HCT116 (cell line): ENCODE measurements at regions not wholly inside any gene's neighbourhood (a gene's known extent, or its start where the extent isn't known, plus 50 kb on each side); places are given as distances from the start of the nearest gene placed in this dataset.

Experiments
- ATAC-seq: fragments of 200-7000 bp; cut with Tn5 transposase; 2 replicates; pipeline ENCODE4 v1.9.1; 2020; ENCODE audit warnings: mild to moderate bottlenecking, moderate library complexity
- BruUV-seq: library from RNA; stranded (reverse); fragments of 400-500 nt; replicated peaks from 2 replicates; lab custom pipeline; 2021; lab: Mats Ljungman, UMichigan
- CTCF ChIA-PET: fragments of 300-600 bp; sonication (Branson Sonifier 250); formaldehyde crosslinking; loops from one replicate; lab custom pipeline; 2021; ENCODE audit warnings: antibody characterized with exemption; lab: Charles Lee
- POLR2A ChIA-PET: fragments of 300-600, 350-600 bp; sonication (Branson Sonifier 250); formaldehyde crosslinking; loops from one replicate; lab custom pipeline; 2021; ENCODE audit warnings: antibody characterized with exemption; lab: Charles Lee
- RAD21 ChIA-PET, 2 experiments: fragments of 300-600 bp; sonication (Branson Sonifier 250); formaldehyde crosslinking; loops; one replicate each; lab custom pipeline; 2023; ENCODE audit warnings: low total read pairs in 2 of 2; ENCODE audit not compliant: uncharacterized antibody in 2 of 2, unreplicated experiment in 2 of 2, low non-redundant PET in 1 of 2; lab: Charles Lee
- DNase-seq: peaks from one replicate; pipeline ENCODE4 v3.0.0-alpha.2; 2010; ENCODE audit warnings: low read depth, low spot score
- H2AFZ ChIP-seq: fragments of 200-600 bp; shearing (Covaris generic), sonication (generic); 2 replicates; pipeline ENCODE4 v1.6.1; 2017; ENCODE audit warnings: low read depth, mixed run types, mixed read lengths, antibody characterized with exemption, low read length; ENCODE audit not compliant: poor library complexity, severe bottlenecking
- H3K27ac ChIP-seq: 2 replicates; pipeline ENCODE4 v1.5.1; 2012; ENCODE audit warnings: low read depth, low read length
- H3K27me3 ChIP-seq: fragments of 200-600 bp; sonication (generic); 2 replicates; pipeline ENCODE4 v1.6.1; 2016; ENCODE audit warnings: mixed run types, low read length, mixed read lengths; ENCODE audit not compliant: insufficient read depth
- H3K36me3 ChIP-seq, 2 experiments: fragments of 200-500 bp in 1 of 2; fragments of 200-600 bp in 1 of 2; sonication (Bioruptor generic) in 1 of 2; sonication (generic) in 1 of 2; 2 replicates each; pipeline versions ENCODE4 v1.5.1 to v1.6.1; 2014 to 2016; ENCODE audit warnings: low read length in 2 of 2, inconsistent platforms in 1 of 2, mixed read lengths in 1 of 2, mixed run types in 1 of 2; ENCODE audit not compliant: insufficient read depth in 2 of 2, control insufficient read depth in 1 of 2
- H3K4me1 ChIP-seq, 2 experiments: fragments of 200-600 bp in 1 of 2; sonication (generic) in 1 of 2; 2 replicates each; pipeline versions ENCODE4 v1.5.1 to v1.6.1; 2012 to 2017; ENCODE audit warnings: low read length in 2 of 2, inconsistent platforms in 1 of 2, mild to moderate bottlenecking in 1 of 2, mixed read lengths in 1 of 2, mixed run types in 1 of 2, moderate library complexity in 1 of 2; ENCODE audit not compliant: insufficient read depth in 2 of 2, control insufficient read depth in 1 of 2
- H3K4me2 ChIP-seq: fragments of 200-600 bp; sonication (generic); 2 replicates; pipeline ENCODE4 v1.6.1; 2017; ENCODE audit warnings: mixed run types, low read length, mixed read lengths
- H3K4me3 ChIP-seq, 2 experiments: fragments of 200-600 bp in 1 of 2; sonication (generic) in 1 of 2; replicated peaks in 1 of 2; 2 replicates each; pipeline ENCODE4 v1.5.1; 2011 to 2016; ENCODE audit warnings: low read length in 2 of 2, control low read depth in 1 of 2, low read depth in 1 of 2, mild to moderate bottlenecking in 1 of 2, mixed read lengths in 1 of 2, mixed run types in 1 of 2
- H3K79me2 ChIP-seq: fragments of 200-600 bp; sonication (generic); 2 replicates; pipeline ENCODE4 v1.6.1; 2017; ENCODE audit warnings: mild to moderate bottlenecking, mixed run types, low read length, moderate library complexity, mixed read lengths; ENCODE audit not compliant: insufficient read depth
- H3K9ac ChIP-seq: fragments of 200-600 bp; sonication (generic); 2 replicates; pipeline ENCODE4 v1.6.1; 2016; ENCODE audit warnings: low read length, mixed read lengths
- H3K9me2 ChIP-seq: fragments of 200-600 bp; sonication (generic), shearing (Covaris generic); 2 replicates; pipeline ENCODE4 v1.6.1; 2017; ENCODE audit warnings: mixed run types, mild to moderate bottlenecking, moderate library complexity; ENCODE audit not compliant: insufficient read depth
- H3K9me3 ChIP-seq, 2 experiments: fragments of 200-500 bp in 1 of 2; fragments of 200-600 bp in 1 of 2; sonication (Bioruptor generic) in 1 of 2; sonication (generic) in 1 of 2; 2 replicates each; pipeline ENCODE4 v1.6.1; 2014 to 2017; ENCODE audit warnings: low read length in 2 of 2, mixed read lengths in 2 of 2, inconsistent platforms in 1 of 2, low read depth in 1 of 2, mild to moderate bottlenecking in 1 of 2, mixed run types in 1 of 2, moderate library complexity in 1 of 2; ENCODE audit not compliant: control insufficient read depth in 1 of 2, insufficient read depth in 1 of 2
- H4K20me1 ChIP-seq: fragments of 200-600 bp; sonication (generic), shearing (Covaris generic); 2 replicates; pipeline ENCODE4 v1.6.1; 2017; ENCODE audit warnings: mixed run types, mild to moderate bottlenecking, moderate library complexity; ENCODE audit not compliant: insufficient read depth
- ATF3 ChIP-seq: IDR thresholded peaks from 2 replicates; pipeline ENCODE4 v1.6.1; 2012
- CBX3 ChIP-seq: IDR thresholded peaks from 2 replicates; pipeline ENCODE4 v1.6.1; 2012; ENCODE audit warnings: low read depth
- EZH2phosphoT487 ChIP-seq: fragments of 200-600 bp; IDR thresholded peaks from 2 replicates; pipeline ENCODE4 v1.6.1; 2018; ENCODE audit warnings: antibody characterized with exemption, borderline replicate concordance
- MAX ChIP-seq: IDR thresholded peaks from 2 replicates; pipeline ENCODE4 v1.6.1; 2012
- POLR2A ChIP-seq: IDR thresholded peaks from 2 replicates; pipeline ENCODE4 v1.7.0; 2011; ENCODE audit warnings: borderline replicate concordance; ENCODE audit not compliant: insufficient read depth, insufficient read length; ENCODE audit errors: extremely low read depth
- RAD21 ChIP-seq: IDR thresholded peaks from 2 replicates; pipeline ENCODE4 v1.6.1; 2012; ENCODE audit warnings: low read depth, mild to moderate bottlenecking
- SP1 ChIP-seq: IDR thresholded peaks from 2 replicates; pipeline ENCODE4 v1.6.1; 2012; ENCODE audit warnings: low read depth
- SRF ChIP-seq: IDR thresholded peaks from 2 replicates; pipeline ENCODE4 v1.6.1; 2012; ENCODE audit warnings: low read depth
- TCF7L2 ChIP-seq: IDR thresholded peaks from 2 replicates; pipeline ENCODE4 v1.7.0; 2011; ENCODE audit warnings: borderline replicate concordance, inconsistent platforms; ENCODE audit not compliant: insufficient read depth, insufficient read length; ENCODE audit errors: extremely low read depth
- ZBTB33 ChIP-seq: IDR thresholded peaks from 2 replicates; pipeline ENCODE4 v1.6.1; 2011; ENCODE audit warnings: mild to moderate bottlenecking, low read length, moderate library complexity; ENCODE audit not compliant: insufficient replicate concordance; ENCODE audit errors: extremely low read depth
- ZFX ChIP-seq: fragments of 450-650 bp; IDR thresholded peaks from 2 replicates; pipeline ENCODE4 v1.6.1; 2017
- intact Hi-C: fragments of 100-400 bp; cut with micrococcal nuclease; formaldehyde crosslinking; loops from 2 replicates; pipeline ENCODE4 v1.10.0; 2022

GRCh38 chr2:122218596-122218995, 463.1 kb downstream of the TSN start:
- Histone ChIP-seq H3K9me2 (no peaks in the 10 kb centered on the region), H3K27ac (no peak overlapping the region), H3K4me1 (no peaks in the 10 kb centered on the region), H3K9ac (no peak overlapping the region), H3K27me3 (peaks cover 2% of the 10 kb centered on the region; the same call in 1 of the 2 replicates), H3K4me2 (no peak overlapping the region), H4K20me1 (no peaks in the 10 kb centered on the region), H3K79me2 (no peaks in the 10 kb centered on the region), H3K9me3 (no peaks in the 10 kb centered on the region), H3K4me3 (no peak overlapping the region), H2AFZ (no peak overlapping the region), H3K36me3 (no peaks in the 10 kb centered on the region)
- ChIA-PET POLR2A (no interaction called here), CTCF (no interaction called here), RAD21 (no interaction called here)
- intact Hi-C loops: no loop called here
- DNase-seq (no peak), ATAC-seq (no peak)
- no TSS peak for BruUV-seq
- no peak for TF ChIP-seq ZBTB33
- no peak for TF ChIP-seq SRF
- no peak for TF ChIP-seq MAX
- TF ChIP-seq POLR2A: no peak
- no peak for TF ChIP-seq RAD21
- TF ChIP-seq EZH2phosphoT487: no peak
- no peak for TF ChIP-seq TCF7L2
- TF ChIP-seq SP1: no peak
- no peak for TF ChIP-seq ZFX
- TF ChIP-seq CBX3: no peak
- no peak for TF ChIP-seq ATF3
